ENCODE measurements at regions not wholly inside any gene's neighbourhood (a gene's known extent, or its start where the extent isn't known, plus 50 kb on each side); places are given as distances from the start of the nearest gene placed in this dataset.

DNA sequence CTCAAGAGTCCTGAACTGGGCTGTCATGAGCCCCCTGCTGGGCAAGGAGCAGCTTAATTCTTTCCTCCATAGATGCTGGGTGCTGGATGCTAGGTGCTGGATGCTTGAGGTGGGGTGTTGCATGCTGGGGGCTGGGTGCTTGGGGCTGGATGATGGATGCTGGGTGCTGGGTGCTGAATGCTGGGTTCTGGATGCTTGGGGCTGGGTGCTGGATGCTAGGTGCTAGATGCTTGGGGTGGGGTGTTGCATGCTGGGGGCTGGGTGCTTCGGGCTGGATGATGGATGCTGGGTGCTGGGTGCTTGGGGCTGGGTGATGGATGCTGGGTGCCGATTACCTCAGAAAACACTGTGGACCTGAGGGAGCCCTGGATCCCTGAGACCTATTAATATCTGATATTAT, 837.7 kb downstream of the GALR1 start:
- H3K9me3 ChIP-seq (ENCODE audit: control insufficient read depth in 2 of 2, low read length in 2 of 2), result no peaks in the 10 kb centered on the region
- no peak for DNase-seq
- Mint-ChIP-seq H3K4me1 (no peaks in the 10 kb centered on the region), H3K9me3 (peaks cover 0 to 6% (median 0%) of the 10 kb centered on the region in 7 donors), H3K36me3 (no peaks in the 10 kb centered on the region), H3K4me3 (no peak overlapping the region), H3K27ac (no peak overlapping the region), H3K27me3 (no peaks in the 10 kb centered on the region)
- no peaks in the 10 kb centered on the region for H3K36me3 ChIP-seq (ENCODE audit: control insufficient read depth, insufficient read depth, low read length)
- H3K27ac ChIP-seq (ENCODE audit: insufficient read depth, low read length, poor library complexity, severe bottlenecking), result no peak overlapping the region
- no peaks in the 10 kb centered on the region for H3K27me3 ChIP-seq (ENCODE audit: control insufficient read depth, insufficient read depth, low read length)
- ATAC-seq (ENCODE audit: low read depth in 2 of 2), result no peak
- H3K4me1 ChIP-seq (ENCODE audit: control insufficient read depth, insufficient read depth, low read length, poor library complexity, severe bottlenecking), result no peaks in the 10 kb centered on the region
- no peak overlapping the region for H3K4me3 ChIP-seq (ENCODE audit: low read depth, low read length)

- H3K27ac ChIP-seq (ENCODE audit: insufficient read depth, low read length, poor library complexity, severe bottlenecking), result no peak overlapping the region
- no peaks in the 10 kb centered on the region for H3K4me1 ChIP-seq (ENCODE audit: control insufficient read depth, insufficient read depth, low read length, poor library complexity, severe bottlenecking)
- Mint-ChIP-seq H3K36me3 (no peaks in the 10 kb centered on the region), H3K27ac (no peak overlapping the region), H3K27me3 (no peaks in the 10 kb centered on the region), H3K4me3 (no peak overlapping the region), H3K9me3 (peaks cover 0 to 5% (median 0%) of the 10 kb centered on the region in 7 donors), H3K4me1 (no peaks in the 10 kb centered on the region)
- no peak for DNase-seq
- H3K27me3 ChIP-seq (ENCODE audit: control insufficient read depth, insufficient read depth, low read length), result no peaks in the 10 kb centered on the region
- no peak overlapping the region for H3K4me3 ChIP-seq (ENCODE audit: low read depth, low read length)
- no peak for ATAC-seq (ENCODE audit: low read depth in 2 of 2)
- H3K9me3 ChIP-seq (ENCODE audit: control insufficient read depth in 2 of 2, low read length in 2 of 2), result no peaks in the 10 kb centered on the region
- H3K36me3 ChIP-seq (ENCODE audit: control insufficient read depth, insufficient read depth, low read length), result no peaks in the 10 kb centered on the region
Measured at GRCh38 chr18:78090584-78090983, 840.9 kb downstream of the GALR1 start.

DNA sequence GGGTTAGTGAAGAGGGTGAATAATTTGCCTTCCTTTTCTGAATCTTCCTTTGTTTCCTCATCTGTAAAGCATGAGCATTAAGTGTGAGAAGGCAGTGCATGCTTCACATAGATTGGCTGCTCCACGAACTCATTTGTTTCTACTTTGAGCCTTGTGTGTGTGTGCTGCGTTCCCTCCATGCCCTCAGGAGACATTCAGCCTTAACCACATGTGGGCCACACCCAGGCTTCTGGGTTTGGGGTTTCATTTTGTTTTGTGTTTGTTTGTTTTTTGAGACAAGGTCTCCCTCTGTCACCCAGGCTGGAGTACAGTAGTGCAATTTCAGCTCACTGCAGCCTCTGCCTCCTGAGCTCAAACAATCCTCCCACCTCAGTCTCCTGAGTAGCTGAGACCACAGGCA, 843.3 kb downstream of the GALR1 start:
- Mint-ChIP-seq H3K9me3 (peaks cover 0 to 5% (median 0%) of the 10 kb centered on the region in 7 donors), H3K36me3 (no peaks in the 10 kb centered on the region), H3K27me3 (no peaks in the 10 kb centered on the region), H3K4me3 (no peak overlapping the region), H3K4me1 (no peaks in the 10 kb centered on the region), H3K27ac (no peak overlapping the region)
- Histone ChIP-seq H3K36me3 (ENCODE audit: control insufficient read depth, insufficient read depth, low read length) (no peaks in the 10 kb centered on the region), H3K27me3 (ENCODE audit: control insufficient read depth, insufficient read depth, low read length) (no peaks in the 10 kb centered on the region), H3K27ac (ENCODE audit: insufficient read depth, low read length, poor library complexity, severe bottlenecking) (no peak overlapping the region), H3K9me3 (ENCODE audit: control insufficient read depth in 2 of 2, low read length in 2 of 2) (no peaks in the 10 kb centered on the region), H3K4me3 (ENCODE audit: low read depth, low read length) (no peak overlapping the region), H3K4me1 (ENCODE audit: control insufficient read depth, insufficient read depth, low read length, poor library complexity, severe bottlenecking) (no peaks in the 10 kb centered on the region)
- ATAC-seq (ENCODE audit: low read depth in 2 of 2) (no peak), DNase-seq (no peak)

DNA sequence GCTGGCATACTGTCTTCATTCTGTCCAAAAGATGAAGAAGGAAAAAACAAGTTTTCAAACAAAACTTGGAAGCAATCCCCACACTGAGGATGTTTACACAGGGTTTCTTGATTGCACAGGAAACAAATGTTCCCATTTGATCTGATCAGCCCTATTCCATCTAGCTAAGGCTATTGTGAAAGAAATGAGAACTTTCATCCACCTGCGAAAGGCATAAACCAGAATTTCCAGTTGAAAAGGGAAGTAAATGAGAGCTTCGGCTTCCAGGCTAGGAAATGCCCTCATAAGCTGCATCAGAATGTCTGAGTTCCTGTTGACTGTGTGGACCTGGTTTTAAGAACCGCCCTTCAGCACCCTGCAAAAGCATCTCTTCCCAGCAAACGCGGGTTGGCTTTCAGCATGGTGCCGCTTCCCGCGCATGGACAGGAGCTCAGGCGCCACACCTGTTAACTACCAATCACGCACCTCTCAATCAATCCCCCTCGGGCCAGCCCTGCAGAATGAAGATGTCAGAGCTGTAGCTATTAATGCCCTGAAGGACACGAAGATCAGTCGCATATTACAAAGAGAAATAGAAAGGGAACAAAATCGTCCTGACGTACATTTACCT, 850.4 kb downstream of the GALR1 start:
- Mint-ChIP-seq H3K9me3 (peaks cover 0 to 6% (median 4%) of the 10 kb centered on the region in 7 donors), H3K27me3 (no peaks in the 10 kb centered on the region), H3K4me1 (no peaks in the 10 kb centered on the region), H3K4me3 (no peak overlapping the region), H3K36me3 (no peaks in the 10 kb centered on the region), H3K27ac (no peak overlapping the region)
- Histone ChIP-seq H3K27me3 (ENCODE audit: control insufficient read depth, insufficient read depth, low read length) (no peaks in the 10 kb centered on the region), H3K4me1 (ENCODE audit: control insufficient read depth, insufficient read depth, low read length, poor library complexity, severe bottlenecking) (no peaks in the 10 kb centered on the region), H3K27ac (ENCODE audit: insufficient read depth, low read length, poor library complexity, severe bottlenecking) (no peak overlapping the region), H3K36me3 (ENCODE audit: control insufficient read depth, insufficient read depth, low read length) (no peaks in the 10 kb centered on the region), H3K9me3 (ENCODE audit: control insufficient read depth in 2 of 2, low read length in 2 of 2) (no peaks in the 10 kb centered on the region), H3K4me3 (ENCODE audit: low read depth, low read length) (no peak overlapping the region)
- no peak for ATAC-seq (ENCODE audit: low read depth in 2 of 2)
- DNase-seq, result no peak

DNA sequence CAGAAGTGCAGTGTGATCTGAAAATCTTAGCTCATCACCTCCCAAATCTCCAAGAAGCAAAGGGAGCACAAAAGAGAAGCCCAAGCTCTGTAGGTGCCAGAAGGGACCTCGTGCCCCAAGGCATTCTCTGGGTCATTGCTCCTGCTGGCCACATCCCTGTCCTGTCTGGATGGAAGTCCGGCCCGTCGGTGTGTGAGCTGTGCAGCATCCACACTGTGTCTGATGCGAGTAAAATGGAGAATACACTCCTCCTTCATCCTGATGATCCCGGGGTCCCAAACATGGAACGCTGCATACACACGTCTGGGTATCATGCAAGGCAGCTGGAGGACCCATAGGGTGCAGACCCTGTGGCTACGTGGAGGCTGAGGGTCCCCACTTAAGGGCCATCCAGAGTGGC, 851.4 kb downstream of the GALR1 start:
- no peak for DNase-seq

GRCh38 chr18:78102135-78102534, 852.5 kb downstream of the GALR1 start:
- Mint-ChIP-seq H3K4me1 (no peaks in the 10 kb centered on the region), H3K27me3 (no peaks in the 10 kb centered on the region), H3K9me3 (peaks cover 1 to 10% (median 6%) of the 10 kb centered on the region in 7 donors), H3K36me3 (no peaks in the 10 kb centered on the region), H3K27ac (no peak overlapping the region), H3K4me3 (no peak overlapping the region)
- Histone ChIP-seq H3K4me3 (ENCODE audit: low read depth, low read length) (no peak overlapping the region), H3K36me3 (ENCODE audit: control insufficient read depth, insufficient read depth, low read length) (no peaks in the 10 kb centered on the region), H3K27me3 (ENCODE audit: control insufficient read depth, insufficient read depth, low read length) (no peaks in the 10 kb centered on the region), H3K4me1 (ENCODE audit: control insufficient read depth, insufficient read depth, low read length, poor library complexity, severe bottlenecking) (no peaks in the 10 kb centered on the region), H3K9me3 (ENCODE audit: control insufficient read depth in 2 of 2, low read length in 2 of 2) (no peaks in the 10 kb centered on the region), H3K27ac (ENCODE audit: insufficient read depth, low read length, poor library complexity, severe bottlenecking) (no peak overlapping the region)
- ATAC-seq (ENCODE audit: low read depth in 2 of 2) (no peak), DNase-seq (no peak)

More for the DNA sequence above, 851.4 kb downstream of the GALR1 start:
- Mint-ChIP-seq H3K9me3 (peaks cover 0 to 6% (median 4%) of the 10 kb centered on the region in 7 donors), H3K27ac (no peak overlapping the region), H3K4me1 (no peaks in the 10 kb centered on the region), H3K4me3 (no peak overlapping the region), H3K27me3 (no peaks in the 10 kb centered on the region), H3K36me3 (no peaks in the 10 kb centered on the region)
- no peak overlapping the region for H3K27ac ChIP-seq (ENCODE audit: insufficient read depth, low read length, poor library complexity, severe bottlenecking)
- H3K9me3 ChIP-seq (ENCODE audit: control insufficient read depth in 2 of 2, low read length in 2 of 2), result no peaks in the 10 kb centered on the region
- H3K4me3 ChIP-seq (ENCODE audit: low read depth, low read length), result no peak overlapping the region
- H3K36me3 ChIP-seq (ENCODE audit: control insufficient read depth, insufficient read depth, low read length), result no peaks in the 10 kb centered on the region
- no peaks in the 10 kb centered on the region for H3K27me3 ChIP-seq (ENCODE audit: control insufficient read depth, insufficient read depth, low read length)
- no peaks in the 10 kb centered on the region for H3K4me1 ChIP-seq (ENCODE audit: control insufficient read depth, insufficient read depth, low read length, poor library complexity, severe bottlenecking)
- ATAC-seq (ENCODE audit: low read depth in 2 of 2), result no peak

- DNase-seq (no peak), ATAC-seq (ENCODE audit: low read depth in 2 of 2) (no peak)
- Histone ChIP-seq H3K36me3 (ENCODE audit: control insufficient read depth, insufficient read depth, low read length) (no peaks in the 10 kb centered on the region), H3K27ac (ENCODE audit: insufficient read depth, low read length, poor library complexity, severe bottlenecking) (no peak overlapping the region), H3K27me3 (ENCODE audit: control insufficient read depth, insufficient read depth, low read length) (no peaks in the 10 kb centered on the region), H3K4me3 (ENCODE audit: low read depth, low read length) (no peak overlapping the region), H3K9me3 (ENCODE audit: control insufficient read depth in 2 of 2, low read length in 2 of 2) (no peaks in the 10 kb centered on the region), H3K4me1 (ENCODE audit: control insufficient read depth, insufficient read depth, low read length, poor library complexity, severe bottlenecking) (no peaks in the 10 kb centered on the region)
- Mint-ChIP-seq H3K36me3 (no peaks in the 10 kb centered on the region), H3K27me3 (no peaks in the 10 kb centered on the region), H3K27ac (no peak overlapping the region), H3K4me1 (no peaks in the 10 kb centered on the region), H3K9me3 (peaks cover 2 to 15% (median 8%) of the 10 kb centered on the region in 7 donors), H3K4me3 (no peak overlapping the region)
Measured at GRCh38 chr18:78105611-78106010, 856.0 kb downstream of the GALR1 start.

GRCh38 chr18:78106946-78107345, 857.3 kb downstream of the GALR1 start:
- ATAC-seq (ENCODE audit: low read depth in 2 of 2) (no peak), DNase-seq (no peak)
- Histone ChIP-seq H3K9me3 (ENCODE audit: control insufficient read depth in 2 of 2, low read length in 2 of 2) (no peaks in the 10 kb centered on the region), H3K27me3 (ENCODE audit: control insufficient read depth, insufficient read depth, low read length) (no peaks in the 10 kb centered on the region), H3K4me1 (ENCODE audit: control insufficient read depth, insufficient read depth, low read length, poor library complexity, severe bottlenecking) (no peaks in the 10 kb centered on the region), H3K27ac (ENCODE audit: insufficient read depth, low read length, poor library complexity, severe bottlenecking) (no peak overlapping the region), H3K36me3 (ENCODE audit: control insufficient read depth, insufficient read depth, low read length) (no peaks in the 10 kb centered on the region), H3K4me3 (ENCODE audit: low read depth, low read length) (no peak overlapping the region)
- Mint-ChIP-seq H3K36me3 (no peaks in the 10 kb centered on the region), H3K9me3 (peaks cover 2 to 15% (median 9%) of the 10 kb centered on the region in 7 donors), H3K27me3 (no peaks in the 10 kb centered on the region), H3K4me3 (no peak overlapping the region), H3K27ac (peak overlapping the region in 1 of 3 donors; percentile 81), H3K4me1 (no peaks in the 10 kb centered on the region)
